H1 (cell line): ENCODE measurements at regions not wholly inside any gene's neighbourhood (a gene's known extent, or its start where the extent isn't known, plus 50 kb on each side); places are given as distances from the start of the nearest gene placed in this dataset.

ENCODE experiments used
- CTCF ChIA-PET: fragments of 300-600 bp; sonication (Branson Sonifier 250); formaldehyde crosslinking; loops from one replicate; lab custom pipeline; 2021; ENCODE audit not compliant: partially characterized antibody; lab: Charles Lee
- POLR2A ChIA-PET: fragments of 300-600 bp; sonication (Branson Sonifier 250); formaldehyde crosslinking; loops from one replicate; lab custom pipeline; 2021; ENCODE audit warnings: inconsistent platforms; ENCODE audit not compliant: partially characterized antibody; lab: Charles Lee
- DNase-seq, 2 experiments: peaks; one replicate each; pipeline versions ENCODE4 v3.0.0 to v3.0.0-alpha.2; 2010 to 2022; ENCODE audit warnings: low spot score in 2 of 2, low read depth in 1 of 2, mixed read lengths in 1 of 2
- FAIRE-seq: peaks from 2 replicates; lab custom pipeline; 2011; peaks lifted over from hg19 to GRCh38; lab: Jason Lieb, UNC
- H2AFZ ChIP-seq: 2 replicates; pipeline ENCODE4 v1.8.1; 2012; ENCODE audit warnings: low read length, inconsistent platforms
- H2AK5ac ChIP-seq: 2 replicates; pipeline ENCODE4 v1.6.1; 2013; ENCODE audit warnings: low read depth, low read length
- H2BK120ac ChIP-seq: replicated peaks from 2 replicates; pipeline ENCODE3; 2013; ENCODE audit warnings: low read depth, low read length, inconsistent platforms
- H2BK12ac ChIP-seq: 2 replicates; pipeline ENCODE4 v1.6.1; 2013; ENCODE audit warnings: low read depth, low read length
- H2BK15ac ChIP-seq: 2 replicates; pipeline ENCODE4 v1.6.1; 2013; ENCODE audit warnings: low read length
- H2BK20ac ChIP-seq: 2 replicates; pipeline ENCODE4 v1.6.1; 2013; ENCODE audit warnings: low read length
- H2BK5ac ChIP-seq: 2 replicates; pipeline ENCODE4 v1.6.1; 2013; ENCODE audit warnings: low read depth, low read length
- H3K14ac ChIP-seq: 2 replicates; pipeline ENCODE4 v1.6.1; 2013; ENCODE audit warnings: inconsistent platforms; ENCODE audit not compliant: insufficient read length
- H3K18ac ChIP-seq: 2 replicates; pipeline ENCODE4 v1.6.1; 2013; ENCODE audit warnings: low read length; ENCODE audit errors: extremely low read depth
- H3K23ac ChIP-seq: 2 replicates; pipeline ENCODE4 v1.6.1; 2013; ENCODE audit warnings: inconsistent platforms; ENCODE audit not compliant: insufficient read length
- H3K23me2 ChIP-seq: 2 replicates; pipeline ENCODE4 v1.6.1; 2013; ENCODE audit warnings: low read depth, low read length
- H3K27ac ChIP-seq: 2 replicates; pipeline ENCODE4 v1.6.1; 2011; ENCODE audit warnings: low read depth, low read length, inconsistent platforms
- H3K27me3 ChIP-seq, 4 experiments: replicated peaks in 1 of 4; 1 replicate in 1 of 4; 2 replicates in 3 of 4; pipeline versions ENCODE4 v1.6.1 to v1.8.1; 2011 to 2013; ENCODE audit warnings: low read length in 3 of 4, mild to moderate bottlenecking in 3 of 4, inconsistent platforms in 2 of 4, mixed read lengths in 2 of 4, moderate library complexity in 1 of 4; ENCODE audit not compliant: control insufficient read depth in 3 of 4, insufficient read depth in 3 of 4; ENCODE audit errors: extremely low read depth in 1 of 4
- H3K36me3 ChIP-seq, 4 experiments: 2 replicates each; pipeline versions ENCODE4 v1.6.1 to v1.8.1; 2011 to 2013; ENCODE audit warnings: mild to moderate bottlenecking in 4 of 4, low read length in 3 of 4, moderate library complexity in 2 of 4, control low read depth in 1 of 4, inconsistent platforms in 1 of 4; ENCODE audit not compliant: insufficient read depth in 4 of 4, control insufficient read depth in 2 of 4
- H3K4ac ChIP-seq: replicated peaks from 2 replicates; pipeline ENCODE3; 2013; ENCODE audit warnings: low read length, low read depth, mixed read lengths, inconsistent platforms; ENCODE audit not compliant: insufficient read length
- H3K4me1 ChIP-seq, 4 experiments: replicated peaks in 1 of 4; 1 replicate in 1 of 4; 2 replicates in 3 of 4; pipeline versions ENCODE4 v1.6.1 to v1.8.1; 2011 to 2013; ENCODE audit warnings: low read length in 3 of 4, inconsistent platforms in 2 of 4, mixed read lengths in 1 of 4; ENCODE audit not compliant: insufficient read depth in 4 of 4, control insufficient read depth in 3 of 4
- H3K4me2 ChIP-seq, 2 experiments: 2 replicates each; pipeline versions ENCODE4 v1.6.1 to v1.8.1; 2011 to 2013; ENCODE audit warnings: low read depth in 2 of 2, low read length in 2 of 2, control low read depth in 1 of 2, inconsistent platforms in 1 of 2, mild to moderate bottlenecking in 1 of 2; ENCODE audit not compliant: insufficient read depth in 1 of 2
- H3K4me3 ChIP-seq, 4 experiments: fragments of 200-600, 300-600 bp in 1 of 4; sonication (generic), shearing (Covaris generic), sonication (Bioruptor Twin) in 1 of 4; 2 replicates each; pipeline versions ENCODE4 v1.5.1 to v1.8.1; 2011 to 2016; ENCODE audit warnings: low read length in 4 of 4, low read depth in 3 of 4, control low read depth in 2 of 4, inconsistent platforms in 2 of 4, mild to moderate bottlenecking in 2 of 4, mixed read lengths in 1 of 4, moderate library complexity in 1 of 4; ENCODE audit not compliant: insufficient read depth in 2 of 4; ENCODE audit errors: extremely low read depth in 1 of 4
- H3K56ac ChIP-seq: replicated peaks from 2 replicates; pipeline ENCODE3; 2013; ENCODE audit warnings: low read depth, mild to moderate bottlenecking, mixed read lengths, low read length, inconsistent platforms; ENCODE audit not compliant: insufficient read length
- H3K79me1 ChIP-seq: 2 replicates; pipeline ENCODE4 v1.6.1; 2013; ENCODE audit warnings: low read depth, low read length, control low read depth
- H3K79me2 ChIP-seq, 2 experiments: 2 replicates each; pipeline versions ENCODE4 v1.6.1 to v1.8.1; 2012 to 2013; ENCODE audit warnings: low read length in 2 of 2, mild to moderate bottlenecking in 2 of 2, inconsistent platforms in 1 of 2; ENCODE audit not compliant: insufficient read depth in 2 of 2, control insufficient read depth in 1 of 2
- H3K9ac ChIP-seq, 4 experiments: replicated peaks in 1 of 4; 1 replicate in 1 of 4; 2 replicates in 3 of 4; pipeline versions ENCODE4 v1.6.1 to v1.8.1; 2011 to 2013; ENCODE audit warnings: low read depth in 3 of 4, low read length in 3 of 4, control low read depth in 2 of 4, mild to moderate bottlenecking in 2 of 4, moderate library complexity in 2 of 4, inconsistent platforms in 1 of 4; ENCODE audit errors: extremely low read depth in 1 of 4
- H3K9me3 ChIP-seq, 2 experiments: 2 replicates each; pipeline versions ENCODE4 v1.6.1 to v1.8.1; 2012 to 2013; ENCODE audit warnings: mild to moderate bottlenecking in 2 of 2, moderate library complexity in 2 of 2, control low read depth in 1 of 2, inconsistent platforms in 1 of 2, low read depth in 1 of 2, low read length in 1 of 2, mixed read lengths in 1 of 2; ENCODE audit not compliant: insufficient read depth in 2 of 2
- H4K20me1 ChIP-seq, 2 experiments: replicated peaks in 1 of 2; 2 replicates each; pipeline versions ENCODE3 to v1.8.1; 2011 to 2013; ENCODE audit warnings: inconsistent platforms in 2 of 2, low read length in 2 of 2, mild to moderate bottlenecking in 1 of 2; ENCODE audit not compliant: insufficient read depth in 2 of 2, control insufficient read depth in 1 of 2
- H4K5ac ChIP-seq: 2 replicates; pipeline ENCODE4 v1.6.1; 2013; ENCODE audit warnings: low read length, low read depth, mixed read lengths, inconsistent platforms; ENCODE audit not compliant: insufficient read length
- H4K8ac ChIP-seq: 2 replicates; pipeline ENCODE4 v1.8.0; 2013; ENCODE audit warnings: mild to moderate bottlenecking, moderate library complexity, low read length, inconsistent platforms; ENCODE audit not compliant: insufficient read depth; ENCODE audit errors: extremely low read depth
- H4K91ac ChIP-seq: replicated peaks from 2 replicates; pipeline ENCODE3; 2013; ENCODE audit warnings: low read length, mixed read lengths, inconsistent platforms; ENCODE audit not compliant: insufficient read length
- BCL11A ChIP-seq, 2 experiments: IDR thresholded peaks; one replicate each; pipeline ENCODE4 v1.6.1; 2011; ENCODE audit warnings: low read depth in 2 of 2, low read length in 2 of 2, mild to moderate bottlenecking in 2 of 2
- CHD1 ChIP-seq: IDR thresholded peaks from 2 replicates; pipeline ENCODE4 v1.6.1; 2012; ENCODE audit warnings: low read depth, low read length, improper control_type of control experiment
- E2F6 ChIP-seq: IDR thresholded peaks from 2 replicates; pipeline ENCODE4 v1.6.1; 2012; ENCODE audit warnings: inconsistent platforms
- EGR1 ChIP-seq: IDR thresholded peaks from 2 replicates; pipeline ENCODE4 v1.6.1; 2011; ENCODE audit warnings: low read depth, low read length, borderline replicate concordance
- JUND ChIP-seq: IDR thresholded peaks from 2 replicates; pipeline ENCODE4 v1.6.1; 2011; ENCODE audit warnings: mild to moderate bottlenecking, improper control_type of control experiment, low read length
- MAX ChIP-seq: IDR thresholded peaks from 2 replicates; pipeline ENCODE4 v1.6.1; 2012; ENCODE audit warnings: inconsistent platforms
- SAP30 ChIP-seq: fragments of 300-600 bp; sonication (generic); IDR thresholded peaks from 2 replicates; pipeline ENCODE4 v1.7.1; 2012; ENCODE audit warnings: low read length, moderate library complexity, mild to moderate bottlenecking, inconsistent platforms; ENCODE audit not compliant: insufficient read depth, insufficient replicate concordance
- SIN3A ChIP-seq, 2 experiments: IDR thresholded peaks in 1 of 2; conservative IDR thresholded peaks in 1 of 2; 2 replicates each; pipeline ENCODE4 v1.6.1; 2011 to 2012; ENCODE audit warnings: low read length in 2 of 2, improper control_type of control experiment in 1 of 2, low read depth in 1 of 2, mild to moderate bottlenecking in 1 of 2
- SP1 ChIP-seq: IDR thresholded peaks from 2 replicates; pipeline ENCODE4 v1.6.1; 2011; ENCODE audit warnings: low read depth, low read length
- TEAD4 ChIP-seq: IDR thresholded peaks from 2 replicates; pipeline ENCODE4 v1.6.1; 2012; ENCODE audit warnings: low read depth, low read length, inconsistent platforms, mixed read lengths
- WGBS, 2 experiments: shearing (Covaris generic) in 1 of 2; methylation state at CpG; one replicate each; pipeline versions ENCODE4 v1.1.6 to v1.1.7; 2013 to 2015; ENCODE audit warnings: low lambda C conversion rate in 2 of 2, mixed read lengths in 2 of 2, inconsistent platforms in 1 of 2, low coverage in 1 of 2, missing lambda C conversion rate in 1 of 2; ENCODE audit not compliant: insufficient replicate concordance in 2 of 2, insufficient coverage in 1 of 2, insufficient read length in 1 of 2; ENCODE audit errors: extremely low coverage in 1 of 2, missing lambda C conversion rate in 1 of 2; 5-methylcytosine and 5-hydroxymethylcytosine counted together

GRCh38 chr16:86919078-86919477, 340.7 kb downstream of the FOXL1 start:
- peaks cover 7% of the 10 kb centered on the region in 2 experiments; a peak in 3 of 4 replicates for H3K9me3 ChIP-seq
- no peaks in the 10 kb centered on the region for H3K23me2 ChIP-seq
- H4K5ac ChIP-seq: no peak overlapping the region
- H2AFZ ChIP-seq: no peak overlapping the region
- no peaks in the 10 kb centered on the region for H3K79me2 ChIP-seq
- H3K4me2 ChIP-seq: no peak overlapping the region
- no peak overlapping the region for H2BK15ac ChIP-seq
- WGBS, 2 experiments: 82% methylated on average over 12 of the region's 12 CpGs; no CpG with 5 or more reads in 1 of the 2 experiments
- H3K4me3 ChIP-seq: no peak overlapping the region
- no peak overlapping the region for H3K4ac ChIP-seq
- no peak overlapping the region for H3K9ac ChIP-seq
- no peak overlapping the region for H4K91ac ChIP-seq
- ChIA-PET CTCF (interaction anchor here (1.1 to 1.7 kb wide), 2 partner anchors 158 to 355 kb away, joined by 4 to 5 read pairs; no protein-coding TSS in a partner anchor), POLR2A (no interaction called here)
- H3K14ac ChIP-seq: no peak overlapping the region
- H3K18ac ChIP-seq: no peak overlapping the region
- peaks cover 0 to 4% (median 2%) of the 10 kb centered on the region in 4 experiments; a peak in 3 of 7 replicates for H3K4me1 ChIP-seq
- H4K8ac ChIP-seq: no peak overlapping the region
- no peak for FAIRE-seq
- no peak overlapping the region for H3K23ac ChIP-seq
- no peak overlapping the region for H2BK12ac ChIP-seq
- H3K56ac ChIP-seq: no peak overlapping the region
- no peak overlapping the region for H2BK20ac ChIP-seq
- H3K27me3 ChIP-seq: no peaks in the 10 kb centered on the region
- H2AK5ac ChIP-seq: no peak overlapping the region
- H2BK5ac ChIP-seq: no peak overlapping the region
- no peak for DNase-seq
- no peaks in the 10 kb centered on the region for H4K20me1 ChIP-seq
- H3K79me1 ChIP-seq: no peaks in the 10 kb centered on the region
- H3K27ac ChIP-seq: no peak overlapping the region
- H3K36me3 ChIP-seq: no peaks in the 10 kb centered on the region
- TF ChIP-seq MAX: no peak
- TF ChIP-seq EGR1: no peak
- no peak for TF ChIP-seq SP1
- TF ChIP-seq TEAD4: no peak
- no peak for TF ChIP-seq SAP30
- TF ChIP-seq CHD1: no peak
- TF ChIP-seq E2F6: no peak
- no peak for TF ChIP-seq JUND
- TF ChIP-seq SIN3A (conservative IDR thresholded peaks at IDR 0.05 in 1 of 2, IDR thresholded peaks at IDR 0.05 in 1 of 2; ENCODE audit: low read depth in 1 of 2, low read length in 2 of 2): no peak
- TF ChIP-seq BCL11A (IDR thresholded peaks at IDR 0.05; ENCODE audit: low read depth in 2 of 2, low read length in 2 of 2): no peak
- no peak overlapping the region for H2BK120ac ChIP-seq
